Superior temporal gyrus (tissue), 1 donor: ENCODE measurements at regions not wholly inside any gene's neighbourhood (a gene's known extent, or its start where the extent isn't known, plus 50 kb on each side); places are given as distances from the start of the nearest gene placed in this dataset.
"Not testable (repeated sequence)": the region's sequence is repeated elsewhere in the genome, so short reads cannot be mapped to it uniquely, and the experiment has no call there.

Experiments used
- DNase-seq: peaks from one replicate; pipeline ENCODE4 v3.0.0-alpha.2; 2016; ENCODE audit errors: extremely low spot score

- DNase-seq: no peak
Measured at GRCh38 chr6:9708600-9708999, 706.3 kb downstream of the TFAP2A start.

DNA sequence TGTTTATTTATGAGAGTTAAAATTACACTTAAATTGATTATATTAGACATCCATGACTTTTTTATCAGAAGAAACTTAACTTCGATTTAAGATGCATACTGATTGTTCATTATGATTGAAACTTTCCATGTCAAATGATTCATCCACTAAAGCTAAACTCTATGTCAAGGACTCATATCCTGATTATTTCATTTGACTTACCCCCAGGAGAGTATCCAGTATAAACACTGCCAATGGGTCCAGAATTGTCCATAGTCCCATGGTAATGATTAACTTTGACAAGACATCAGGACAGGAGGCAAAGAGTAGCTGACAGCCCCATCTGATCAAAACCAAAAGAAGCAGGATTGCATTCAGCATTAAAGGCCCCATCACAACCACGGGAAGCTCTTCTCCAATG is 709.9 kb downstream of the TFAP2A start:
- DNase-seq: no peak

DNA sequence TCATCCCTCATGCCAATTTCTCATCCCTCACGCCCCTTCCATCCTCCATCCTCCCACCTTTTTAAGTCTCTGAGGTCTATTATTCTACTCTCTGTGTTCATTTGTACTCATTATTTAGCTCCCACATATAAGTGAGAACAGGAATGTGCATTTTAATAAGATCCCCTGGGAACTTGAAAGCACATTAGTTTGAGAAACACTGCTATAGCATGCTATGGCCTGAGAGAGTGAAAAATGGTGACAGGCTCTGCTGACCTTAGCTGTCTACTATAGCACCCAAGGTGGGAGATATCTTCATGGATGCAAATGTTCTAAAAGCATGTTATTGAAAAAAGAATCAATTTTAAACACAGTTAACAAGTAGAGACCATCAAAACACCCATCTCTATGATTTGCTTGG is 712.0 kb downstream of the TFAP2A start:
- no peak for DNase-seq

DNA sequence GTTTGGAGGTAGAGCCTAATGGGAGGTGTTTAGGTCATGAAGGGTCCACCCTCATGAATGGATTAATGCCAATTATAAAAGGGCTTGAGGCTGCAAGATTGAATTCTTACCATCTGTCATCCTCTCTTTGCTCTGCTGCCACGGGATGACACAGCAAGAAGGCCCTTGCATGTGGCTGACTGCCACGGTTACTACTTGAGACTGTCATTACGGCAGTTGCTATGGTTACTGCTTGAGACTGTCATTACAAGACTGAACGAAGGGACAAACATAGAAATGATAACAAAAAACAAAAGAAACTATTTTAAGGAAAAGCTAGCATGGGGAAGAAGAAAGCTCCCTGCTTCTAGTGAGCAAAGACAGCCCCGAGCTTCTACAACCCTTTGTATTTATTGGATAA is 715.0 kb downstream of the TFAP2A start:
- DNase-seq: no peak

DNA sequence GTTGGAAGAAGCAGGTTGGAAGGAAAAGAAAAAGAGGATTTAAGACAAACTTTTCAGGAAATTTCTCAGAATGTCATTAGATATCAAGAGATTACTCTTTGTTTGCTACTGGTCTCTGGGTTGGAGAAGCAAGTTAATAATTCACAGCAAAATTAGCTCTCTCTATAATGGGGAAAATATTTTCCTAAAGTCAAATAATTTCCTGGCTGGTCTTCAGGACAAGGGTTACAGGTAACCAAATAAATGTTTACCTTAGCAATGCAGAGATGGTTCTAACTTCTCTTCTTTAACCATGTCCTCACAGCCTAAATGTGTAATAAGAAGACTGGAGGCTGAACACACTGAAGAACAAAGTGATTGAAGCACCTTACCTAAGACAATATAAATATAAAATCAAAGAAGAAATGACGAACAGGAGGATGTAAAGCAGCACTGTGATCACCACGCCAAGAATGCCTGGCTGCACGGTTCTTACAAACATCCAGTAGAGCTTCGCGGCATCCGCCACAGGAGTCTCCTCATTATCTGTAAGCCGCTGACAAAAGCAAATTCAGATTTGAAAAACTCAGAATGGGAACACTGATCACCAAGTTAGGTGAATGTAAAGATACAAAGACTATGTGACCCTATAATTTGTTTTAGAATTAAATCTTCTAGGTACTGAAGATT is 717.5 kb downstream of the TFAP2A start:
- no peak for DNase-seq

- DNase-seq: no peak
Measured at GRCh38 chr6:9690388-9690787, 724.5 kb downstream of the TFAP2A start.

DNA sequence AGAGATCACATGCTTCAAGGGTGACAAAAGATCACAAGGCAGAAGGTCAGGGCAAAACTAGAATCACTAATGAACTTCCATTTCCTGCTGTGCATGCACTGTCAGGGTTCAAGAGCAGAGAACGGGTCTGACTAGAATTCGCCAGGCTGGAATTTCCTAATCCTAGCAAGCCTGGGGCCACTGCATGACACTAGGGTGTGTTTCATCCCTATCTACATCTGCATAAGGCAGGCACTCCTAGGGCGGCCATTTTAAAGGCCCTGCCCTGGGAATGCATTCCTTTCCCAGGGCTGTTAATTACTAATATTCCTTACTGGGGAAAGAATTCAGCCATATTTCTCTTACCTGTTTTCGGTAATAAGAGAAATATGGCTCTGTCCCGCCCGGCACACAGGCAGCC is 734.1 kb downstream of the TFAP2A start:
- DNase-seq: not testable (repeated sequence)

- no peak for DNase-seq
Measured at GRCh38 chr6:9675122-9675521, 739.8 kb downstream of the TFAP2A start.

DNA sequence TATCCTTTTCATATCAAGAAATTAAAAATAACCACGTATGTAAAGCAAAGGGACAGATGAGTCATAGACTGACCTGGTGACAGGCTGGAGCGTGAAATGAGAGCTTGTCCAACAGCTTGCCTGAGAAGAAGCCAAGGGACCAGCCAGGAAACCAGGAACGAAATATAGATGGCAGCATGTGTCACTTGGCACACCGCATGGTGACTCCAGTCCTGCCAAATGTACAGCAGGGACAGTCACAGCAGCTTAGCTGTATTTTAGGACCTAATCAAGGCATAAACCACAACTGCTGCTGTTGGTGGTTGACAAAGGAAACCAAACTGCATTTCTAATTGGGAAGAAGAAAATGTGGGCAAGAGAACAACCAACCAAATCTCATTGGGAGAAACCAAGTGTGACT is 755.0 kb downstream of the TFAP2A start:
- no peak for DNase-seq

DNA sequence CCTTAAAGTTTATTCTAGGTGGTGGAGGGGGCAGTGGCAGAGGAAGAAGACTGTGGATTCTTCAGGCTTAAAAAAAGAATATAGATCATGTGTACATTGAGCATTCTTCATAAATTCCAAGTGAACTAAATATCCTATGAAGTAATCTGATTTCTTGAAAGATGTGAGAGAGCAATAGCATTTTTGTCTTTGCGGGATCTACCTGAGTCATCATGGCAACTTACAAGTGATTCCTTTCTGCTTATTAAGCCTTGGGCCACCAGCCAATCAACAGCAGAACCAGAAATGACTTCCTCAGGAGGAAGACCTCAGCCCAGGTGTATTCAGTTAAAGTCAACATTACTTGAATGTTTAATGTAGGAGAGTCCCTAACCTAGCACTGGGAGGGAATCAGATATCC is 756.9 kb downstream of the TFAP2A start:
- no peak for DNase-seq

DNA sequence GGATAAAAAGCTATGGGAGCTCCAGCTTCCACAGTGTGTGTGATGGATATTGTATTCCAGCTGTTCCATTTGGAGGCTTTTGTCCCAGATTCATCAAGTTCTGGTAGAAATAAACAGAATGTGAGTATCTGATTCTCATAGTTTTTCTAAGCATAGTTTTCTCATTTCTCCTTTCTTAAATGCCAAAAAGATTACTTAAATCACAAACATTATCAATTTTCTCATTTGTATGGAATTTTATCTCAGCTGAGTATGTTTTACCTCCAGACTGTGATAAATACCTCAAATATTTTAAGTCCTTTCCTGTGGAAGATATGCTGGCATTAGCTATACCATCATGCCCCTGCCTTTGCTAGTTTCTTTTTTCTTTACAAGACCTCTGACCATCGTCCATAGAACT is 767.3 kb downstream of the TFAP2A start:
- DNase-seq: no peak

GRCh38 chr6:9647071-9647445 is 767.8 kb downstream of the TFAP2A start:
- DNase-seq: no peak

GRCh38 chr6:9646342-9647070 is 768.4 kb downstream of the TFAP2A start:
- no peak for DNase-seq

DNA sequence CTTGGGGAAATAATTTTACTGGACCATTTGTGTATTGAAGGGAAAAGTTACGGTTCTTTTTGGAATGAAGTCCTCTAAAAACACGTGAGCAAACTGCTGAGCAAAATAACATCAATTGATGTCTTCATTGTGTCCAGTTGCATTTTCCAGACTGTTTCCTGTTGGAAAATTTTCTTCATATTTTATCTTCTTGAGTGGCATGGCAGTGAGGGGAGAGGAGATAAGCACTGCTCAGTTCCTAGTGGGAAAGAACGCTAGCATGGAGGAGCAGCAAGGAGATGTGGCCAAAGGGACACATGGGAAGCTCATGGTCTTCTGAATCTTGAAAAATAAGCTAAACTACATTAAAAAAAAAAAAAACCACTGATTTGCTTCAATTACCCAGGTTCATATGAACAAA is 776.0 kb downstream of the TFAP2A start:
- DNase-seq: no peak

- DNase-seq: no peak
Measured at GRCh38 chr6:9634776-9635175, 780.1 kb downstream of the TFAP2A start.

DNA sequence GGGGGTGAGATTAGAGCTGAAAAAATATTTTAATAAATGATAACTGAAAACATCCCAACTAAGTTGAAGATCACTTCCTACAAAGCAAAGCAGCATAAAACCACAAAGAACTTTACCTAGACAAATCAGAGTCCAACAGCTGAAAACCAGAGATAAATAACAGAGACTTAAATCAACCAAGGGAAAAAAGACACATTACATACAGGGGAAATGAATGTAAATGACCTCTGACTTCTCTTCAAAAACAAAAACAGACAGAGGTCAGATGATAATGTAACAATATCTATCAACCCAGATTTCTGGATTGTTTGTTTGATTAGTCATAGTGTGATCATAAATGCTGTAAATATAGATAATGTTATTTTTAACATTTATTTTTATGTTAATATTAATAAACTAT is 782.8 kb downstream of the TFAP2A start:
- DNase-seq: no peak

- DNase-seq: no peak
Measured at GRCh38 chr6:9628819-9629218, 786.1 kb downstream of the TFAP2A start.

DNA sequence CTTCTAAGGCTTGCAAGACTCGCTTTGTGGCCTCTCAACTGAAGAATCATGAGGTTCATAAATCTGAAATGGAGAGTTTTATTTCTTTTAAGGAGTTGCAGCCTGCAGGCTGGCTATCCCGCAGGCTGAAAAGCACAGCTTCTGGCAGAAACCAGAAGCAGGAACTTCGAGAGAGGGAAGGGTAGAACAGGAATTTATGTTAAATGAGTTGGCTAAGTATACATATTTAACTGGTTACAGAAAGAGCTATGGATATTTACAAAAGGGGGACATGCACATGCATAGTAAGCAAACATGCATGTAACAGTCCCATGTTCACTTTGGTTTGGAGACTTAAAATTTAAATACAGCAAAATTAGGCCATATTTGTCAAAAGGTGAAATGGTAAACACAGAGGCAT is 787.0 kb downstream of the TFAP2A start:
- DNase-seq: no peak

- no peak for DNase-seq
Measured at GRCh38 chr6:9623985-9624384, 790.9 kb downstream of the TFAP2A start.

DNA sequence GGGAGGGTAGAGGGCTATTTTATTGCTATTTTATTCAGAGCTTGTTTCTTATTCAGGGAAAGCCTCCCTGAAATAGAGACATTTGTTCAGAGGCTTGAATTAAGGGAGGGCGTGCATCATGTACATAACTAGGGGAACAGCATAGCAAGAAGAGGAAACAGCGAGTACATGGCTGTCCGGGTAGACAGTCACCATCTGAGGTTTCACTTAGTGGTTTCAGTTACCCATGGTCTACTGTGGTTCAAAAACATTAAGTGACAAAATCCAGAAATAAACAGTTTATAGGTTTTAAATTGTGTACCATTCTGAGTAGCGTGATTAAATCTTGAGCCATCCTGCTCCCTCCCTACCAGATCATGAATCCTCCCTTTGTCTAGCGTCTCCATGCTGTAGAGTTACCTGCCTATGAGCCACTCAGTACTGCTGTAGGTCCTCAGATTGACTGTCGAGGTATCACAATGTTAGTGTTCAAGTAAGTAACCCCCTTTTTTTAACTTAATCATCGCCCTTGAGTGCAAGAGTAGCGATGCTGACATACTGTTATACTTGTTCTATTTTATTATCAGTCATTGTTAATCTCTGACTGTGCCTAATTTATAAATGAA is 791.5 kb downstream of the TFAP2A start:
- DNase-seq: no peak

GRCh38 chr6:9621276-9621675 is 793.6 kb downstream of the TFAP2A start:
- DNase-seq: no peak

GRCh38 chr6:9620687-9621086 is 794.2 kb downstream of the TFAP2A start:
- DNase-seq: no peak

- no peak for DNase-seq
Measured at GRCh38 chr6:9620263-9620662, 794.6 kb downstream of the TFAP2A start.
